Glutamatergic neuron (in vitro differentiated cells): ENCODE measurements at regions not wholly inside any gene's neighbourhood (a gene's known extent, or its start where the extent isn't known, plus 50 kb on each side); places are given as distances from the start of the nearest gene placed in this dataset.

Experiments used
- DNase-seq: peaks from one replicate; pipeline ENCODE4 v3.0.0; 2022
- H3K27ac Mint-ChIP-seq: one replicate; pipeline ENCODE4 v1.8.0; 2020; ENCODE audit warnings: mild to moderate bottlenecking, mixed read lengths, inconsistent platforms; ENCODE audit not compliant: unreplicated experiment
- H3K27me3 Mint-ChIP-seq: one replicate; pipeline ENCODE4 v1.8.0; 2020; ENCODE audit warnings: mild to moderate bottlenecking, moderate library complexity, mixed read lengths, inconsistent platforms; ENCODE audit not compliant: unreplicated experiment
- H3K36me3 Mint-ChIP-seq: one replicate; pipeline ENCODE4 v1.8.0; 2020; ENCODE audit warnings: mild to moderate bottlenecking, mixed read lengths, inconsistent platforms; ENCODE audit not compliant: unreplicated experiment
- H3K4me1 Mint-ChIP-seq: one replicate; pipeline ENCODE4 v1.8.0; 2020; ENCODE audit warnings: mild to moderate bottlenecking, low read depth, mixed read lengths, inconsistent platforms; ENCODE audit not compliant: unreplicated experiment
- H3K4me3 Mint-ChIP-seq: one replicate; pipeline ENCODE4 v1.8.0; 2020; ENCODE audit warnings: mild to moderate bottlenecking, mixed read lengths, inconsistent platforms; ENCODE audit not compliant: unreplicated experiment
- H3K9me3 Mint-ChIP-seq: one replicate; pipeline ENCODE4 v1.8.0; 2020; ENCODE audit warnings: mild to moderate bottlenecking, moderate library complexity, mixed read lengths, inconsistent platforms; ENCODE audit not compliant: unreplicated experiment
- CTCF ChIP-seq: fragments of 200-600 bp; sonication (generic); IDR thresholded peaks from one replicate; pipeline ENCODE4 v1.5.0; 2021; ENCODE audit not compliant: partially characterized antibody, unreplicated experiment

- Mint-ChIP-seq H3K4me3 (no peak overlapping the region), H3K27me3 (no peaks in the 10 kb centered on the region), H3K9me3 (peaks cover 9% of the 10 kb centered on the region), H3K36me3 (no peaks in the 10 kb centered on the region), H3K4me1 (peaks cover 4% of the 10 kb centered on the region), H3K27ac (no peak overlapping the region)
- TF ChIP-seq CTCF = no peak
- no peak for DNase-seq
These were observed 1447.5 kb downstream of the BRD1 start for GRCh38 chr22:48380016-48380665.

- Mint-ChIP-seq H3K27ac (no peak overlapping the region), H3K4me1 (peaks cover 4% of the 10 kb centered on the region), H3K36me3 (no peaks in the 10 kb centered on the region), H3K4me3 (no peak overlapping the region), H3K27me3 (no peaks in the 10 kb centered on the region), H3K9me3 (peaks cover 9% of the 10 kb centered on the region)
- no peak for DNase-seq
- no peak for TF ChIP-seq CTCF
These were observed 1448.3 kb downstream of the BRD1 start for GRCh38 chr22:48379371-48379770.

GRCh38 chr22:48378673-48379072 lies 1449.0 kb downstream of the BRD1 start:
- H3K27me3 Mint-ChIP-seq = no peaks in the 10 kb centered on the region
- no peak for TF ChIP-seq CTCF
- no peak overlapping the region for H3K27ac Mint-ChIP-seq
- no peak overlapping the region for H3K4me3 Mint-ChIP-seq
- H3K36me3 Mint-ChIP-seq = no peaks in the 10 kb centered on the region
- H3K4me1 Mint-ChIP-seq = peaks cover 6% of the 10 kb centered on the region
- H3K9me3 Mint-ChIP-seq = peaks cover 11% of the 10 kb centered on the region
- DNase-seq = no peak

- no peak overlapping the region for H3K27ac Mint-ChIP-seq
- H3K36me3 Mint-ChIP-seq = no peaks in the 10 kb centered on the region
- H3K4me3 Mint-ChIP-seq = no peak overlapping the region
- no peak for TF ChIP-seq CTCF
- peaks cover 16% of the 10 kb centered on the region for H3K9me3 Mint-ChIP-seq
- DNase-seq = no peak
- peaks cover 6% of the 10 kb centered on the region for H3K4me1 Mint-ChIP-seq
- no peaks in the 10 kb centered on the region for H3K27me3 Mint-ChIP-seq
These were observed 1450.5 kb downstream of the BRD1 start for GRCh38 chr22:48376936-48377712.

GRCh38 chr22:48376428-48376827 lies 1451.2 kb downstream of the BRD1 start:
- TF ChIP-seq CTCF = no peak

More at GRCh38 chr22:48376428-48376827, 1451.2 kb downstream of the BRD1 start:
- Mint-ChIP-seq H3K4me3 (no peak overlapping the region), H3K9me3 (peaks cover 14% of the 10 kb centered on the region), H3K27ac (no peak overlapping the region), H3K36me3 (peaks cover under 1% of the 10 kb centered on the region), H3K27me3 (no peaks in the 10 kb centered on the region), H3K4me1 (peaks cover 6% of the 10 kb centered on the region)
- DNase-seq = peak; percentile 35
